Uterus (tissue), 2 donors: ENCODE measurements at regions not wholly inside any gene's neighbourhood (a gene's known extent, or its start where the extent isn't known, plus 50 kb on each side); places are given as distances from the start of the nearest gene placed in this dataset.

Source experiments
- POLR2A ChIP-seq, 2 donors: fragments of 450-650 bp; IDR thresholded peaks; one replicate each; pipeline ENCODE4 v1.6.1; 2016; ENCODE audit warnings: antibody characterized with exemption in 2 of 2, mild to moderate bottlenecking in 1 of 2, moderate library complexity in 1 of 2
- TF ChIP-seq, protein P1 (sequence below), 4 experiments: fragments of 200-600 bp in 2 of 4; fragments of 450-650 bp in 2 of 4; sonication (generic) in 2 of 4; IDR thresholded peaks; one replicate each; pipeline ENCODE4 v1.5.1; 2016 to 2019; ENCODE audit warnings: antibody characterized with exemption in 4 of 4, mild to moderate bottlenecking in 2 of 4, moderate library complexity in 1 of 4

DNA sequence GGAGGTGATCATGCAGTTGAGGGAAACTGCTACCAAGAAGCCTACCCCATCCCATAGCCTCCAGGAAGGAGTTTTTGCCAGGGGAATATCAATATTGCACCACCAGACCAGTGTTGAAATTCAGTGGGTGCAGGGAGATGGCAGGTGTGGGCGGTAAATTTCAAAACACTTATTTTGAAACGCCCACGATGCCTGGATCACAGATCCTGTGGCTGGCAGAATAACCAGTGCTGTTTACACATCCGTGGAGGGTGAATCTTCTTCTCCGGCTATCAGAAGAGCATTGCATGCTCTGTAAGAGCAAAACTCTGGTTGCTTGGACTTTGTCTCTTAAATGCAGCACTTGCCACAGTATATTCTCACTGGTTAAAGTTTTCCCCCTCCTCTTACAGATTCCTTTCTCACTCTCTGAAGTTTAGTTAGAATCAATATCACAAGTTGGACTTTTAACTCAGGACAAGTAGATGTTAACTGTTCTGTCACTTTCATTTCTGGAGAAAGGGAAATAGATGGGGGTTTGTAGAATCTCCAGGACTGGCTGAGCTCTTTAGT is 70.5 kb upstream of the ZCCHC2 start:
- TF ChIP-seq, protein P1, sequence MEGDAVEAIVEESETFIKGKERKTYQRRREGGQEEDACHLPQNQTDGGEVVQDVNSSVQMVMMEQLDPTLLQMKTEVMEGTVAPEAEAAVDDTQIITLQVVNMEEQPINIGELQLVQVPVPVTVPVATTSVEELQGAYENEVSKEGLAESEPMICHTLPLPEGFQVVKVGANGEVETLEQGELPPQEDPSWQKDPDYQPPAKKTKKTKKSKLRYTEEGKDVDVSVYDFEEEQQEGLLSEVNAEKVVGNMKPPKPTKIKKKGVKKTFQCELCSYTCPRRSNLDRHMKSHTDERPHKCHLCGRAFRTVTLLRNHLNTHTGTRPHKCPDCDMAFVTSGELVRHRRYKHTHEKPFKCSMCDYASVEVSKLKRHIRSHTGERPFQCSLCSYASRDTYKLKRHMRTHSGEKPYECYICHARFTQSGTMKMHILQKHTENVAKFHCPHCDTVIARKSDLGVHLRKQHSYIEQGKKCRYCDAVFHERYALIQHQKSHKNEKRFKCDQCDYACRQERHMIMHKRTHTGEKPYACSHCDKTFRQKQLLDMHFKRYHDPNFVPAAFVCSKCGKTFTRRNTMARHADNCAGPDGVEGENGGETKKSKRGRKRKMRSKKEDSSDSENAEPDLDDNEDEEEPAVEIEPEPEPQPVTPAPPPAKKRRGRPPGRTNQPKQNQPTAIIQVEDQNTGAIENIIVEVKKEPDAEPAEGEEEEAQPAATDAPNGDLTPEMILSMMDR (IDR thresholded peaks at IDR 0.05), result no peak
- TF ChIP-seq POLR2A (IDR thresholded peaks at IDR 0.05), result no peak
